GM18520 (cell line): ENCODE measurements at regions not wholly inside any gene's neighbourhood (a gene's known extent, or its start where the extent isn't known, plus 50 kb on each side); places are given as distances from the start of the nearest gene placed in this dataset.

Source experiments
- ATAC-seq: cut with Tn5 transposase; IDR thresholded peaks from one replicate; pipeline ENCODE4 v1.9.1; 2021; ENCODE audit not compliant: unreplicated experiment

DNA sequence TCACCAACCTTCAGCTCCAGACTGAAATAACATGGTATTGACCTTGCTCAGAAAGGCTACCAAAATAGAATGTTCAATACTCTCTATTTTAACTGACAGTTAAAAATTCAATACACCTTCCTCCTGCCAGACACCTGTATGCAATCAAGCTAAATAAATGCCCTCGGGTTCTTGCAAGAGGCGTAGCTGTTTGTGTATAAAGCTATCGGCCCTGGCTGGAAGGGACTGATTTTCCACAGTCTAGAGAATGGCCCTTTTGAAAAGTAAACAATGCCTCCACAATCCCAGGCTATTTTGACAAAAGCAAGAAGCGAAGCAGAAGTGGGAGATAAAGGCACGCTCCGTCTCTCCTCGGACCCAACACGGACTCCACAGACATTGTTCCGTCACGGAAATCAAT lies 791.2 kb downstream of the BRD1 start:
- ATAC-seq, result no peak

DNA sequence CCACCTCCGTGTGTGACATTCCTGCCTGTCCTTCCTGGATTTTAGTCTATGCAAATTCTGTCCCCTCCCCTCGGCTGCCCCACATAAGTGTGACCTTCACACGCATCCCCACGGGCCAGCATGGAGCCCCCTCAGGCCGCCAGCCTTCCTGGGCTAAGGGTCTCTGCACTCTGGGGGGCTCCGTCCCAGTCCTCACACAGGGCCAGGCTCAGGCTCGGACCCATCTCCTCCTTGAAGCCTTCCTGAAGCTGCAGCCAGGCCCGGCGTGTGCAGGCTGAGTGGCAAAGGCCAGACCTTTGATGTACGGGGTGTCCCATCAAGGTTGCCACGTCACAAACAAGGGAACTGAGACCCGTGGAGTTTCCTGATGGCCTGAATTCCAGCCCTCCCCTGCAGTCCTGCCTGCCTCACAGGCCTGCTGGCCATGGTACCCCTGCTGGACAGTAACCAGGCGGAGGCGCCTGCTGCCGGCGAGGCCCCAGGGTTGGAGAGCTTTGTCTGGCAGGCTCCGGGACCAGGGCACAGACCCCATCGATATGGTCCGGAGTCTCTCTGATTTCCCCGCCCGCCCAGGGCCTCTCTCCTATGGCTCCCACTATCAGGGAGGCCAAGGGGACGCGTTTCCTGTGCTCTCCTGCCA lies 791.7 kb downstream of the BRD1 start:
- no peak for ATAC-seq

DNA sequence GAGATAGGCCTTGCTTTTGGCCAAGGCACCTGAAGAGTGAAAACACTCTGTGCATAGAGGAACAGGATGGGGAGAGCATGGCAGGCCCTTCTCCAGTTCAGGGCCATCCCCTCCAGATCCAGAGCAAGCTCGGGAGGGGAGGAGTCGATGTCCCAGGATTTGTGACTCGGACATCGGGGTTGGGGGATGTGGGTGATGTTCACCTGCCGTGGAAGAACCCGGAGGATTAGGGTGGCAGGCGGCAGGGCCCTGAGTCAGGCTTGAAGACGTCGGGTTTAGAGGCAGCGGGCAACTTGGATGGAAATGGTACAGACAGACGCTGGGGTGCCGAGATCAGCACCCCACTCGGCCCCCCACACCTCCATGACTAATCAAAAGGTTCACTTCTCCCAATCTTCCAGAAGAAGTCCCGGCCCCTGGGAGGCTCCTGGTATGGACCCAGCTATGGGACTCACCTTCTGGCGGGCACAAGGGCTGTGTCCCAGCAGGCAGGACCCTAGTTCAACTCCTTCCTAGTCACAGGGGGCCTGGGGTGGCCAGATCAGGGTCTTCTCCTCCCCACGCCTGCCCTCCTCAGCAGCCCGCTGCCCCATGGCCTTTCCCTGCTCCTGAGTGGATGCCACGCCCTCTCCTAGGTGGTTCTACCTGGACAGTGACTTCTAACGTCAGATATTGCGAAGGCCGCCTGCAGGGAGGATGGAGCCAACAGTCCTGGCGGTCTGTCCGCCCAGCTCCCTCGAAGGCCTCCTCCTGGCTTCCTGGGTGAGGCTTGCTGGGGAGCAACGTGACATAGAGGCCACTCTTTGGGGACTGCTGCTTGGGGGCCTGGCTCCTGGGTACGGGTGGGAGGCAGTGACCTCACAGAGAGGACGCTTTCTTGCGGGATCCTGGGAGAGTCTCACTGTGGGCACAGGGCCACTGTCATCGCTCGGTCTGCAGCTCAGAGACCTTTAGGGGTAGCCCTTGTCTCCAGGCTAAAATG lies 792.5 kb downstream of the BRD1 start:
- ATAC-seq, result no peak

DNA sequence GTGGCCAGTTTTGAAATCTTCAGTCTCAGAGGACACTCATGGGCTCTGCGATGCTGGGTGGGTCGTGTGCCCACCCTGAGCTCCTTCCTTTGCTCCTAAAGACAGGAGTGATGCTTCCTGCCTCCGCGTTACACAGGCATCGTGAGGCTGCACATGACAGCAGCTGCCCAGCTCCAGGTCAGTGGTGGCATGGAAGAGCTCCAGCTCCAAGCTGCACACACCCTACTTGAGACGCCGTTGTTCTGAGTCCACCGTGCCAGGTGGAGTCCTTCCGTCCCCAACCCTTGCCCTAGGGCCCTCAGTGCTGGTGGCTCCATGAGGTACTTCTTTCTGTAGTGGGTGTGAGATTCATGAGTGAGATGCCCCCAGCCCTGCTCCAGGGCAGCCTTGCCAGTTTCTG lies 794.1 kb downstream of the BRD1 start:
- ATAC-seq, result no peak

DNA sequence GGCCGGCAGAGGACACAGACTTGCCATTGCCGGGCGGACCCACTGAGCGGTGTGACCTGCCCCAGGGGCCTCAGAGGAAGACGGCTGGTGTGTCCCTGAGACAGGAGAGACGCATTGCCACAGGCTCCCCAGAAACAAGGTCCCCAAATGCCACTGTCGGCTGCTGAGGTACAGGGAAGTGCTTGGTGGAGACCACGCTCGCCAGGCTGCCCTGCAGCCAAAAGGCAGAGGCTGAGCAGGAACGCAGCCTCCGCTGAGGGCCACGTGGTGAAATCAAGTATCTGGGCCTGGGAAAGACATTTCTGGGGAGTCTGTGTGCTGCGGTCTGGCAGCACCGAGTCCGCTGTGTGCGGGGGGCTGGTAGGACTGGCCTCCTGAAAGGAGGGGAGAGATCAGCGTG lies 794.9 kb downstream of the BRD1 start:
- ATAC-seq, result no peak

DNA sequence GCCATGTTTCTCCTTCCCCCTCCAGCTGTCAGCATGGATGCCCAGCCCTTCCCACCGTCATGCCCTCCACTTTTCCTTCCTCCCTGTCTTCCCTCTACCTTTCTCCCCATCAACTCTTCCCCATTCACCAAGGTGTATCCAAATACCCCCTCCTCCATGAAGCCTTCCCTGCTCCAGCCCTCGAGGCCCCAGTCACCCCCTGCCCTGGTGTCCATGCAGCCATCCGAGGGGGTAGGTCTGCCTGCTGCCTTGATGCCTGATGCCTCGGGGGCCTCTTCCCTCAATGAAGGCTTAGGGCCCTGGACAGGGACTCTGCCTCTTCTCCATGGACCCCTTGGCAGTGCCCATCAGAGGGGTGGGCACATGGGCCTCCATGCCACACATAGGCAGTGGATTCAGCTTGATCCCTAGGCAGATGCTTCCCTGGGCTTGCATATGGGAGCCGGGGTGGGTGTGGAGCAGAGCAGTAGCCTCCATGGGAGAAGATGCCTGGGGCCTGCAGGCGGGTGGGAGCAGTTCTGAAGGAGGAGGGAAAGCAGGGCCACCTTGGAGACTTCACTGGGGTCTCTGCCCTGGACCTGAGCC lies 795.8 kb downstream of the BRD1 start:
- no peak for ATAC-seq

DNA sequence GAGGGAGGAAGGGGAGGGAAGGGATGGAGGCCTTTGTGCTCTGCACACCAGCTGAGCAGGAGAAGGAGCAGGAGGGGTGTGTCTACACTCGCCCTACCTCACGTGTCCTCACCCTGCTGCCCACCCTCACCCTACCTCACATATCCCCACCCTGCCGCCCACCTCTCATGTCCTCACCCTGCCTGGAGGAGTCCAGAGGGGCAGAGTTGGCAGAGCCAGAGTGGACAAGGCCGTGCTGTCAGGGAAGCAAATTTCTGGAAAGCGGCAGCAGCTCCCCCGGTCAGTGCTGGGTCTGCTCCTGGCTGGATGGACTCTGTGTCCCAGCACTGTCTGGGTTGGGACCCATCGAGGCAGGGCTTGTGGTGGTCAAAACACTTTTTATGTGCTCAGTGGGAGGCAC lies 799.6 kb downstream of the BRD1 start:
- ATAC-seq, result no peak

DNA sequence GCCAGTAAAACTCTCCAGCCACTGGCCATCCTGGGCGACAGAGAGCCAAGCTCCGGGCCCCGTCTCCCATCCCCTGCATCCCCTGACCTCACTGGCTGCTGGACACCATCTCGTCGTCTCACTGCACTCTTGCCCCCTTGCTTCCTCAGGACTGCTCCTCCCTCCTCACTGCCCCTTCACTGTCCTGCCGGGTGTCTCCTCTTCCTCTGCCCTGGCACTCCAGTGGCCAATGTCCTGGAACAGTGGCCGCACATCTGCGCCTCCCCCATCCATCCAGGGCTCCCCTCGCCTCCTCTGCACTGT lies 800.4 kb downstream of the BRD1 start:
- no peak for ATAC-seq

DNA sequence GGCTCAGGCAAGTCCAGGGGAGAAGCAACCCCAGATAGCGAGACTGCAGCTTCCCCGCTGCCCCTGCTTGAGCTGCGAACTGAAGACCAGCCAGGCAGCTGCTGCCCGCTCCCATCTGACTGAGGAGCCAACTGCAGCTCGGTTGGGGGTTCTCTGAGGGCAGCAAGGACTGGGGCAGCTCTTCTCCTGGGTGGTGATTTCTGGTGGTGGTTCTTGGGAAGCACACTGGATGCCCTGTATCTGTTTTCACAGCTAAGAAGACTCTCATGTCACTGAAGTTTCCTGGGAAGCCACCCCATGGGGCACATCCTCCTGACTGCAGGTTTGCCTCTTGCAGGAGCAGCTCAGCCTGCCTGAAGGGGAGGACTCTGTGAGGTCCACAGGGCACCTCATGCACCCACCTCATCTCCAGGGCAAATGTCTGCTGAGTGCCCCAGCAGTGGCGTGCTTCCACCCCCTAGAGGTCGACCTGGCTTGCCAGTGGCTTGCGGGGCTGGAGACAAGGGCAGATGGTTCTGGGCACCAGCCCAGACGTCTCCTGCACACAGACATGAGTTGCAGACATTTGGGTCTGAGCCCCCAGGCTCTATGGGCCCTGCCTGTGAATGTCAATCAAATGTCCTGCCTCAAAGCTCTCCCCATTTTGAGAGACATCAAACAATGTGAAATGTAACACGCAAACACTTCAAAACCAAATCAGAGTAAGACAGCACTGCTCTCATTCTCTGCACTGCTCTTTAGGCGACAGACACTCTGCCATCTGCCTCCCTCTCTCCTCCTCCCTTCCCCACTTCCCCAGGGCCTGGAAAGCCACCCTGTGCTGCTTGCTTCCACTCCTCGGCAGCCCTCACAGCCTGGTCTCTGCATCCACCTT lies 800.9 kb downstream of the BRD1 start:
- no peak for ATAC-seq

DNA sequence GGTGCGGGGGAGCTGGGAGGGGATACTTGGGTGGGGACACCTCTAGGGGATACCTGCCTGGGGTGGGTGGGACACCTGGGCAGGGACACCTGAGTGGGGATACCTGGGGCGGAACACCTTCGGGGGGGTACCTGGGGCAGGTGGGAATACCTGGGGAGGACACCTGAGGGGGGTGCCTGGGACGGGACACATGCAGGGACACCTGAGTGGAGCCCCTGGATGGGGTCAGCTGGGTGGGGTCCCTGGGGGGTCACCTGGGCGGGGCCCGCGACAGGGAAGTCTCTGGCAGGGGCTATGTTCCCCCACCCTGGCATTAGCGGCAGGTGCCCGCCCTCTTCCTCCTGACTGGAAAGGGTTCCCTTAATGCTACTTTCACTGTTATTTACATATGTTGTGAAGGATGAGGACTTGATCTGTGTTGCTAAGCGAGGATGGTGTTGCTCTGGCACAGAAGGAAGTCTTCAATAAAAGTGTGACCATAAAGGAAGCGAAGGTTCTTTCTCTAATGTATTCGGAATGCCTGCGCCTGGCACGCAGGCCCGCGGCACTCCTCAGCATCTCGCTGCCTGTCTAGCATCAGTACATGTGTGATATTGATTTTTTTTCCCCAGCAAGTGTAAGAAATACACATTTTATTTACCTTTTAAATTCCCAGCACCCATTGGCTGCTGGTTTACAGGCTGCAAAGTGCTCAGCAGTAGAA lies 801.7 kb downstream of the BRD1 start:
- ATAC-seq, result no peak

DNA sequence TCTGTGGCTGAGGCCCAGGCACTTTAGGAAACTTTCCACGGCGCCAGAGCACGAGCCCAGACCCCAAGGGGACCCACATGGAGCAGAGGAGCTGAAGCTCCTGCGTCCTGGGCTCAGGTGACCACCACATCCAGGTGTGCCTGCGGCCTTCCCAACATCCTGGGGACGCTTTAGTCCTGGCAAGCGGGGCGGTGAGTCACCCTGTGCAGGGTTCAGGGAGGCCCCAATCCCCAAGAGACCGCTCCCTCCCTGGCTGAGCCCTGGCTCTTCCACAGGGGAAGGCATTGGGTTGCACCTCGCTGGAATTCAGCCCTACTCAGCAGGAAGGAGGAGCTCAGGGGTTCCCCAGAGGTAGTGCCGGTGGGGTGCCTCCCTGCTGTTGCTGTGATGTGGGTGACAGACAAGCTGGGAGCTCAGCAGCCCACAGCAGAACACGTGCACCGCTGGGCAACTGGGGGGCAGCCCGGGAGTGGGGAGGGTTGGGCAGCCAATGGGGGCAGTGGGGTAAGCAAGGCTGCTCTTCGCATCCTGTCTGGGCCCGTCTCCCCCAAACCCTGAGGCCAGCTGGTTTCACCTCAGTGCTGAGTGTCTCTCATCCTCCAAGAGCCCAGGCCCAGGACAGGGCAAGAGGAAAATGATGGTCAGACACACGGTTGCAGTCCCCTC lies 802.8 kb downstream of the BRD1 start:
- no peak for ATAC-seq

DNA sequence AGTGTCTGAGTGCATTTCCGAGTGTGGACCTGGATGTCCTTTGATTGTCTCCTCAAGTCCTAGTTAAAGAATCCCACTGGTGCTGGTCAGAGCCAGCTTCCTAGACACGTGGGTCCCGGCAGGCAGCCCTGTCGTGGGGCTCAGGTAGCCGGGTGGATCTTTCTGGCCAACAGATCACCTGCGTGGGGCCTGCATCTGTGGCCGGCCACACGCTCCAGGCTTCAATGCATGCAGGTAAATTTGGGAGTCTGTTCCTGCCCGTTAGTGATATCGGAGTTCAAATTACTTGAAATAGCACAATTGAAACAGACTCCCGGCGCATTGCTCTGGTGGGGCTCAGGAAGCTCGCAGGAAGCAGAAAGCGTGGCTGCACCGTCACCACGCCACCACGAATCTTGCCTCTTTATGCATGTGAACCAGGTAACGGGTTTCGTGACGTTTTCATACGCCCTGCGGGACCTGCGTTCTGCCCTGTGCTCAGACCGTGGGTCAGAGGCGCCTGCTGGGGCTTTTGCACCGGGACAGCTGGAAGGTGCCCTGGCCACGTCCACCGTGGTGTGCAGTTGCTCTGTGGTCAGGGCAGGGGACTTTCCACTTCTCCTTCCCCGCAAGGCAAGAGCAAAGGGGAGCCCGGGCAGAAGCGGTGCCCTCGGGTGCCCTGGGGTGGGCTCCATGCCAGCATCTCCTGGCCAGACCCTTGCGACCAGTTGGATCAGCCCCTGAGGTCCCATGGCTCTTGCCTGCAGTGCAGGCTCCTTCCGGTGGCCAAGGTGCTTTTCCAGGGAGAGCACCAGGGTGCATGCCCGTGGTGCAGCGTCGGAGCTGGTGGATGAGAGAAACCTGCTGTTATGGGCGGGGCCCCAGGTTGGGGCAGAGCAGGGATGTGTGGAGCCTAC lies 803.5 kb downstream of the BRD1 start:
- ATAC-seq, result no peak

DNA sequence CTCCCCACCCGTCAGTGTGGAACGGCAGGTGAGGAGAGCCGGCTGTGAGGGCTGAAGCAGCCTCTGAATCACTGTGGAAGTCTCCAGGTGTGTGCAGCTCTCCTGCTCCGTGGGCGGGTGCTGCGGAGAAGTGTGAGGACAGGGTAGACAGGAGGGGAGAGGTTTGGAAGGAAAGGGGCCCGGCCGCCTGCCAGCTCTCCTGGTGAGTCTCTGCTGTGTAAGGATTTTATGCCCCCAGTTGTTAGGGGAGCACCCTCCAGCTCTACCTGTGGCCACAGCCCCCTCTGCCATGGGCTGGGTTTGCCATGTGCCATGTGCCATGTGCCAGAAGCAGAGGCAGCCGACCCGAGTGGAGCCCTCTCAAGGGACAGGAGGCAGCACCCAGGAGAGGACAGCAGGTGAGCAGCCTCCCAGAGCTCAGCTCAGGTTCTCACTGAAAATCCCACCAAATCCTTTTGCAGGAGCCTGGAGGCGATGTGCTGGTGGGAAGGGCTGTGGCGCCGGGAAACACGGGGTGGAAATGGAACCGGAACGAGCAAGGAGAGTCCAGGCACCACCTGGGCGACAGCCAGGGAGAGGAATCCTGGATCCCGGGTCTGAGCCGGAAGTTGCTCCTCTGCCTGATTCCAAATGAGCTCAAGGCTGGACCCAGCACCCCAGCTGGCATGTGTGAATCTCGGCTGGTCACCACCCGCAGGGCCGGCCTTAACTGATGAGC lies 804.4 kb downstream of the BRD1 start:
- ATAC-seq, result no peak

DNA sequence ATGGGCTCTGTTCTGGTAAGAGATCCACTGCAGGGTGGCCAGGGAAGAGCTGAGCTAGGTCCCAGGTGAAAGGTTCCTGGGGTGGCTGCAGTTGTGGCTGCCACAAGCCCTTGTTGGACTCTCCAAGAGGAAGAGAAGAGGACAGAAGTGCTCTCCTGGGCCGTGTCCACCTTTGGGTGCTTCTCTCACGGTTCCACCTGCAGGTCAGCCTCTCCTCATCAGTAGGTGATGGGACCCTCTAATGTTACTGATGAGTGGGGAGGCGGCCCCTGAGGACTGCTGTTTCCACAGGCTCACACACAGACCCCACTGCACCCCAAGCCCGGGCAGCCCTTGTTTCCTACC lies 804.9 kb downstream of the BRD1 start:
- ATAC-seq, result no peak

DNA sequence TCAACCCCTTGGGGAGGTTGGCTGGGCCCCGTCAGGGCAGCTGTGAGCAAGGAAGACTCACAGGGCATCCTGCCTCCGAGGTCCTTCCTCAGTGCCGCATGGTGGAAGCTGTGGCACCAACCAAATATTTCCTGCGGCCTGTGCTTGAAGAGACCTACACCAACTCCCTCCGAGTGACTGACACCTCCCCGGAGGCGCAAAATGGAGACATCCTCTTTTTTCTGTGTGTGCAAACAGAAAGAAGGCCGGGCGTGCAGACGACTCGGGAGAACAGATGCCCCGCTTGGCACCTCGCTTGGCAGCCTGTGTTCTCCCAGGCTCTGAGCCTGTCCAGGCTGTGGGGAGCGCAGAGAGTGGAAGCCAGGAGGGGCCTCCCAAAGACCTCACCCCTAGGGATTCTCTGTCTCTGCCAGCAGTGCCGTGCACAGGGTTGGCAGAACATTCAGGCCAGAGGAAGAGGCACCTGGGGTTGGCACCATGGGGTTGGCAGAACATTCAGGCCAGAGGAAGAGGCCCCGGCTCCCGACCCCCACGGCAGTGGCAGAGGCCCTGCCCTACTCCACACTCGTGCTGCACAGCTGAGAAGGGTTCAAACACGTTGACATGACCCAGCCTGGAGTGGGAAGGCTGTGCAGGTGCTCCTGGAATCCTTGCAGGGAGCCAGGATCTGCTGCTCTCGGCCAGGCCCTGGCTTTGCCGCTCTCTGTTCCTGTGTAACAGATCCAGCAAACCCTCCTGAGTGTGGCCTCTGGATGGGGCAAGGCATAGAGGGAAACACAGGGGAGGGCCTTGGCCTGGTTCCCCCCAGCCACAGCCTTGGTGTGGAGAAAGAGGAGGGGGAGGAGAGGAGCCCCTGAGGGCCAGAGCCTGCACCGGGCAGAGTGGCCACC lies 805.5 kb downstream of the BRD1 start:
- no peak for ATAC-seq

DNA sequence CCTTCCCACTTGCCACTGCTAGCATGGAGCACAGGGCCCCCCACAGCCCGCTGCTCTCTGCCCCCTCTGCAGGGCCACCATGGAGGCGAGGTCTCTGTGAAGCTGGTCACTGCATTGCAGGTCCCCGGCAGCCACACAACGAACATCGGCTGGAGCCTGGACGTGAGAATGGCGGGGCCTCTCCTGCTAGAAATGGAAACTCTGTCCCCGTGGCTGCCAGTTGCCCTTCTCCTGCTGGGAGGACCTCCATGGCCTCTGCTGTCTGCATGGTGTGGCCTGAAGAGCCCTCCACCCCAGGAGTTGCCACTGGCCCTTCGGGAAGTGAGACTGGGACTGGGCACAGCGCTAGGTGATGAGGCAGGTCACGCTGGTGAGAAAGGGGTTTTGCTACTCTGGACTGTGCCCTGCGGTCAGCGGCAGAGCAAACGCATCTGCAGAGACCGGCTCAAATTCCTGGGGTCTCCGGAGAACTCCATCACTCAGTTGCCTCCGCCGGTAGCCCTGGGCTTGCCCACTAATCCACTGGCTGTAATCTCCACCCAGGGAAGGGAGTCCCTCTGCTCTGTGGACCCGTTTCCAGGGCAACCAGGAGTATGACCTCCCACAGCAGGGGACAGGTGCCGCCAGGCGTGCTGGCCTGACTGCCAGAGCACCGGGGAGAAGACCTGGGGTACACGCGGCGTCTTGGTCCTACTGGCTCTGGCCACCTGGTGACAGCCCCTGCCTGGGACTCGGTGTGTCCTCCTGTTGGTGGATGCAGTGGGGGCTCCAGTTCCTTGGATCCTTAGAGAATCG lies 806.3 kb downstream of the BRD1 start:
- no peak for ATAC-seq
